GM10266 (cell line): ENCODE measurements at regions not wholly inside any gene's neighbourhood (a gene's known extent, or its start where the extent isn't known, plus 50 kb on each side); places are given as distances from the start of the nearest gene placed in this dataset.

Experiments
- DNase-seq: peaks from one replicate; pipeline ENCODE4 v3.0.0; 2012; ENCODE audit errors: extremely low spot score
- TF ChIP-seq, protein P1 (sequence below): IDR thresholded peaks from 2 replicates; pipeline ENCODE4 v1.5.1; 2012; ENCODE audit warnings: mild to moderate bottlenecking, low read depth; ENCODE audit not compliant: control insufficient read depth, insufficient read depth; ENCODE audit errors: missing control alignments

GRCh38 chr4:184889666-184890335 is 64.0 kb upstream of the ACSL1 start:
- no peak for DNase-seq
- TF ChIP-seq, protein P1, sequence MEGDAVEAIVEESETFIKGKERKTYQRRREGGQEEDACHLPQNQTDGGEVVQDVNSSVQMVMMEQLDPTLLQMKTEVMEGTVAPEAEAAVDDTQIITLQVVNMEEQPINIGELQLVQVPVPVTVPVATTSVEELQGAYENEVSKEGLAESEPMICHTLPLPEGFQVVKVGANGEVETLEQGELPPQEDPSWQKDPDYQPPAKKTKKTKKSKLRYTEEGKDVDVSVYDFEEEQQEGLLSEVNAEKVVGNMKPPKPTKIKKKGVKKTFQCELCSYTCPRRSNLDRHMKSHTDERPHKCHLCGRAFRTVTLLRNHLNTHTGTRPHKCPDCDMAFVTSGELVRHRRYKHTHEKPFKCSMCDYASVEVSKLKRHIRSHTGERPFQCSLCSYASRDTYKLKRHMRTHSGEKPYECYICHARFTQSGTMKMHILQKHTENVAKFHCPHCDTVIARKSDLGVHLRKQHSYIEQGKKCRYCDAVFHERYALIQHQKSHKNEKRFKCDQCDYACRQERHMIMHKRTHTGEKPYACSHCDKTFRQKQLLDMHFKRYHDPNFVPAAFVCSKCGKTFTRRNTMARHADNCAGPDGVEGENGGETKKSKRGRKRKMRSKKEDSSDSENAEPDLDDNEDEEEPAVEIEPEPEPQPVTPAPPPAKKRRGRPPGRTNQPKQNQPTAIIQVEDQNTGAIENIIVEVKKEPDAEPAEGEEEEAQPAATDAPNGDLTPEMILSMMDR = no peak

DNA sequence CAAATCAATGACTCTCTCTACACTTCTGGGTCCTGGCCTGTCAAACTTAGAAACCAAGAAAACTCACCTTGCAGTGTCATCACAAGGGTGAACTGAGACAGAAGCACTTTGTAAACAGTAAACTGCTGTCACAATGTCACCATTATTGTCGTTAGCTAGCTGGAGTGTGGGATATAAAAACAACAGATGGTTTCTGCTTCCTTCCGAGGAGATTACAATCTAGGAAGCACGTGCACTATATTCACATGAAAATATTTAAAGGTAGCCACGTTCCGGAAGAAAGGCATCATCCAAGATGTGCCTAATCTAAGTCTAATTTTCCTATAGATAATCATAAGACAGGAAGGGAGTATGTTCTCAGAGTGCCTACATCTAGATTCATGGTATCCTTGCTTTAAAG is 64.7 kb upstream of the ACSL1 start:
- TF ChIP-seq, protein P1 = no peak
- no peak for DNase-seq

DNA sequence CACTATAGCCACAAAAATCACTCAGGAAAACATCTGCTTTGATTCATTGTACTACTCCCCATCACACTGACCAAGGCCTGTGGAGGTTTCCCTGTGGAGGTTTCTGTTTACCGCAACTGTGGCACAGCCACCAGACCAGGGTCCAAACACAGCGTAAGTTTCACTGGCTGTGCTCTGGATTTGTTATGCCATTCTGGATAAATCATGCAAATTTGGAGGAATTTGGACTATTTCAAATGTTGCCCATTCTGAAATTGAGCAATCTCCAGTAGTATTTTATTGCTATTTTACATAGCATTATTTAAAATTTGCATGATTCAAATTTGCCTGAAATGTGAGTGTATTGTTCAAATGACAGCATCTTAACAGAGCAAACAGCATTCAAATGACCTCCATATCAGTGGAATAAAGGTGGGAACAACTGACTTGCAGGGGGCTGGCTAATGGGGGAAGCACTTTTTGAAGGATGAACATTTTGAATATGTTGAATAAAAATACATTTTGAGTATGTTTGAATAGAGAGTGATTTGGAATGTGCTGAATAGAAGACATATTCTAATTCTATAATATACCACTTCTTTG is 66.1 kb upstream of the ACSL1 start:
- DNase-seq = no peak
- TF ChIP-seq, protein P1 = no peak

GRCh38 chr4:184892999-184893398 is 67.2 kb upstream of the ACSL1 start:
- no peak for DNase-seq
- TF ChIP-seq, protein P1 = no peak

GRCh38 chr4:184893801-184894571 is 68.2 kb upstream of the ACSL1 start:
- no peak for DNase-seq
- TF ChIP-seq, protein P1 = no peak

DNA sequence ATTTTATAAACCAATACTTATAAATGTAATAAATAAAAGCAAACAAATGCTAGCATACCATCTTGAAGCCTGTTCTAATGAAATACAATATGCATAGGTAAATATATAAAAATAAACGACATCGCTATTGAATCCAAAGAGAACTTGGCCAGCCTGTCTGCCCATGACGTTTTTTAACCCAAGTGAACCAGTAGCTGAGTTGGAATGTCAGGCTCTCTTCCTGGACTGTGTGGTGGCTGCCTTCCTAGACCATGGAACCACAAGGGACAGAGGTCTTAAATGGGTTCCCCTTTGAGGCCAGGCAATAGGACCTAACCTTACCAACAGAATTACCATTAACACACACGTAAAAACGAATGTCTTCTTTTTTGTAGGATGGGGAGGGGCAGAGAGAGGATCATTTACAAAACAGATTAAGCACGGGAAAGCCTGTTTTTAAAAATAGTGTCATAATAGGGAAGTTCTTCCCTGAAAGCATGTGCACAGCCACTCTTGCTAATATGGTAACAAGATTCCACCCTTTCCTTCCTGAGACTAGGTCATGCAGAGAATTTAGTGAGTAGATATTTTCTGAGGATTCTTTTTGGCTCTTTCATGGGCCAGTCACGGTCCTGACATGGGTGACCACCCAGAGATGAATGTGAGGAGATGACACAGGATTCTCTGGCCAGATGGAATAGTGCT is 69.4 kb upstream of the ACSL1 start:
- no peak for DNase-seq

More for the DNA sequence above, 69.4 kb upstream of the ACSL1 start:
- TF ChIP-seq, protein P1 = no peak
